Mesothelial cell of epicardium (in vitro differentiated cells): ENCODE measurements at regions not wholly inside any gene's neighbourhood (a gene's known extent, or its start where the extent isn't known, plus 50 kb on each side); places are given as distances from the start of the nearest gene placed in this dataset.

Experiments
- DNase-seq, 2 experiments: peaks; one replicate each; pipeline ENCODE4 v3.0.0; 2021; ENCODE audit warnings: low spot score in 2 of 2; ENCODE audit not compliant: unreplicated experiment in 2 of 2
- H3K27ac Mint-ChIP-seq: 2 replicates; pipeline ENCODE4 v1.8.0; 2021; ENCODE audit warnings: mixed read lengths
- H3K27me3 Mint-ChIP-seq: 2 replicates; pipeline ENCODE4 v1.8.0; 2021; ENCODE audit warnings: low read depth, mixed read lengths
- H3K36me3 Mint-ChIP-seq: 2 replicates; pipeline ENCODE4 v1.8.0; 2021; ENCODE audit warnings: mixed read lengths
- H3K4me1 Mint-ChIP-seq: 2 replicates; pipeline ENCODE4 v1.8.0; 2021; ENCODE audit warnings: mixed read lengths
- H3K4me3 Mint-ChIP-seq: 2 replicates; pipeline ENCODE4 v1.8.0; 2021; ENCODE audit warnings: mild to moderate bottlenecking, moderate library complexity, mixed read lengths
- H3K9me3 Mint-ChIP-seq: 2 replicates; pipeline ENCODE4 v1.8.0; 2021; ENCODE audit warnings: mixed read lengths
- TF ChIP-seq, protein P1 (sequence below): fragments of 200-600 bp; sonication (generic); IDR thresholded peaks from one replicate; pipeline ENCODE4 v1.5.0; 2021; ENCODE audit warnings: antibody characterized with exemption; ENCODE audit not compliant: unreplicated experiment

DNA sequence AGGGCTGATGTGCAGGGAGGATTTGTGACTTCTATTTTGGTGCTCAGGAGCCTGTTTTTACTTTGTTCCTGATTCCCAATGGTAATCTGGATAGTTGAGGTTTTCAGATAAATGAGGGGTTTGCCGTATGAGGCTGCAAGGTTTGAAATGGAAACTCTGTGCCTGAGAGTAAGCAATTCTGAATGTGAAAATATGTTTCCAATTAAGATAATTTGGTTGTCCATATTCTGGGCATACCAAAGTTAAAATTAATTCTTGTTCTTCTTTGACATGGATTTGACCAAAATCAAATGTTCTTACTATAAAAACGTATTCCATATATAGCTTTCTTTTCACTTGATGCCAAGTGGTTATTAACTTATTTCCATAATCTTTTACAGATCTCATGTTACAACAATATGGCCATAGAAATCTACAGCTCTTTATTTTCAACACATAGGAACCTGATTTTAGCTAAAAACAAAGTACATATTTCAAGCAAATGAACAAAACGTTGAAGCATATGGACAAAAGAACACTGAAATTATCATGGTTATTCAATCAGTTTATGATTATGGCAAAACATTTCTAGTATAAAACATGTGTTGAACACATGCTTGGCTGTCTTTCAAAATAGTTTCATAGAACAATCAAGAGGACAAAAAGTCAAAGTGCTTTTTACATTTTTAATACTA, 63.4 kb upstream of the ARHGAP28 start:
- Mint-ChIP-seq H3K9me3 (no peaks in the 10 kb centered on the region), H3K27me3 (no peaks in the 10 kb centered on the region), H3K4me3 (no peak overlapping the region), H3K36me3 (no peaks in the 10 kb centered on the region), H3K27ac (peak overlapping the region; percentile 94), H3K4me1 (peaks cover 47% of the 10 kb centered on the region)
- TF ChIP-seq, protein P1, sequence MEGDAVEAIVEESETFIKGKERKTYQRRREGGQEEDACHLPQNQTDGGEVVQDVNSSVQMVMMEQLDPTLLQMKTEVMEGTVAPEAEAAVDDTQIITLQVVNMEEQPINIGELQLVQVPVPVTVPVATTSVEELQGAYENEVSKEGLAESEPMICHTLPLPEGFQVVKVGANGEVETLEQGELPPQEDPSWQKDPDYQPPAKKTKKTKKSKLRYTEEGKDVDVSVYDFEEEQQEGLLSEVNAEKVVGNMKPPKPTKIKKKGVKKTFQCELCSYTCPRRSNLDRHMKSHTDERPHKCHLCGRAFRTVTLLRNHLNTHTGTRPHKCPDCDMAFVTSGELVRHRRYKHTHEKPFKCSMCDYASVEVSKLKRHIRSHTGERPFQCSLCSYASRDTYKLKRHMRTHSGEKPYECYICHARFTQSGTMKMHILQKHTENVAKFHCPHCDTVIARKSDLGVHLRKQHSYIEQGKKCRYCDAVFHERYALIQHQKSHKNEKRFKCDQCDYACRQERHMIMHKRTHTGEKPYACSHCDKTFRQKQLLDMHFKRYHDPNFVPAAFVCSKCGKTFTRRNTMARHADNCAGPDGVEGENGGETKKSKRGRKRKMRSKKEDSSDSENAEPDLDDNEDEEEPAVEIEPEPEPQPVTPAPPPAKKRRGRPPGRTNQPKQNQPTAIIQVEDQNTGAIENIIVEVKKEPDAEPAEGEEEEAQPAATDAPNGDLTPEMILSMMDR: no peak
- DNase-seq: no peak

DNA sequence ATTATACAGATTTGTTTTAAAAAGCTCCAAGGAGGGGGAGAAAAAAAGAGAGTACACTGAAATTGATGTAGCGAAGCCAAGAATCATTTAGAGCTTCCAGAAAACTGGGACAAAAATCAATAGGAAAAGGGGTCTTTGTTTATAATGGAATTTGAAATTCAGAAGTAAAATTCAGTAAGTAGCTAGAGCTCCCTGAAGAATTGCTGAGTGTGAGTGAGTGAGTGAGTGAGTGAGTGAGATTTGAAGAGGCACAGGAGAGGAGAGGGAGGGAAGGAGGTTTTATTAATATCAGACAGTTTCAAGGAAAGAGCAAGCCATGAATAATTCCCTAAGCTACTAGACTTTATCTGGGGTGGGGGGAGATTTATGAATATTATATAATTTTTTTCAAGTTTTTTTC, 60.7 kb upstream of the ARHGAP28 start:
- Mint-ChIP-seq H3K27ac (peak overlapping the region; percentile 26), H3K4me1 (peaks cover 50% of the 10 kb centered on the region), H3K36me3 (no peaks in the 10 kb centered on the region), H3K9me3 (no peaks in the 10 kb centered on the region), H3K27me3 (no peaks in the 10 kb centered on the region), H3K4me3 (no peak overlapping the region)
- DNase-seq: no peak
- TF ChIP-seq, protein P1: no peak

DNA sequence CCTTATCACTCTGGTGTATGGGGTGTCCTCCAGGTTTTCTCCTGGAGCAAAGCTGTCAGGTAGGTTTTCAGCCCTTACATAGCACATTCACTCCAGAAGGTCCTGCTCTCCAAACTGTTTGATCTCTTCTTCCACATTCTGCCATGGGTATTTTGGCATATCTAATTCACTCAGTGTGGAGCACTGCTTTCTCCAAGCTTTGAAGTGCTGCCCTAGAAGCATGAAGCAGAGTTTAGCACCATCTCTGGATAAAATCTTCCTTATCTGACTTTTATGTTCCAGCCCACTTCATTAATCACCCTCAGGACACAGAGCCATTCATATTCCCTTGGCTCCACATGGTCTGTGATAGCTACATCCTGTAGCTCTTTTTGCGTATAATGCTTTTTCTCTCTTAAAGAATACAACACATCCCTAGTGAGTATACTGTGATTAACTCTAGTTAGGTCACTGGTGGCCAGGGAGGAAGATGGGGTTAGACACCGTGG, 56.7 kb upstream of the ARHGAP28 start:
- Mint-ChIP-seq H3K27me3 (no peaks in the 10 kb centered on the region), H3K36me3 (no peaks in the 10 kb centered on the region), H3K27ac (peak overlapping the region; percentile 66), H3K4me3 (no peak overlapping the region), H3K9me3 (peaks cover 5% of the 10 kb centered on the region), H3K4me1 (peaks cover 41% of the 10 kb centered on the region)
- TF ChIP-seq, protein P1: no peak
- no peak for DNase-seq

DNA sequence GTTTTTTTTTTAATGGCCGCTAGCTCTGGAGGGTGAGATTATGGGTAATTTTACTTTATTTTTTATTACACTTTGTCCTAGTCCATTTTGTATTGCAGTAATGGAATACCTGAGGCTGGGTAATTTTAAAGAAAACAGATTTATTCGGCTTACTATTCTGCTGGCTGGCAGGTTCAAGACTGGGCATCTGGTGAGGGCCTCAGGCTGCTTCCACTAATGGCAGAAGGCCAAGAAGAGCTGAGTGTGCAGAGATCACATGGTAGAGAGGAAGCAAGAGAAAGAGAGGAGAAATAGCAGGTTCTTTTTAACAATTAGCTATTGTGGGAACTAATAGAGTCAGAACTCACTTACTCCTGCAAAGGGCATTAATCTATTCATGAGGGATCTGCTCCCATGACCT, 52.4 kb upstream of the ARHGAP28 start:
- Mint-ChIP-seq H3K27me3 (no peaks in the 10 kb centered on the region), H3K36me3 (no peaks in the 10 kb centered on the region), H3K27ac (peak overlapping the region; percentile 59), H3K9me3 (peaks cover 5% of the 10 kb centered on the region), H3K4me1 (peaks cover 48% of the 10 kb centered on the region), H3K4me3 (no peak overlapping the region)
- TF ChIP-seq, protein P1: no peak
- DNase-seq: no peak

DNA sequence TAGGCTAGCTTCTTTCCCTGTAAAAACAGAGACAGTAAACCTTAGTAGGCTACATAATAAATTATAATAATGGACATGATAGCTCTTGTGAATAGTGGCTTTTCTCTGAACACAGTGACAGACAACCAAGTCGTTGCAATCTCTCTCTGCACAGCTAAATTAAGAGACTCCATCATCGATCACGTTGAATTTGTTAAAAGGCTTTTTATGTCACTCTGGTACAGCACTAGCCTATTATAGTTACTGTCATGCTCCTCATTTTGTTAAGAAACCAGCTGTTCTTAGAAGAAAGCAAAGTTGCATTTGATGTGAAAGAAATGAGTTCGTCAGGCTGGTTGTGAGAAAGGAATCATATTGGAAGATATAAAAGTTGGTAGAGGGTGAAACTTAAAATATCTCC, 50.3 kb upstream of the ARHGAP28 start:
- Mint-ChIP-seq H3K27me3 (no peaks in the 10 kb centered on the region), H3K36me3 (no peaks in the 10 kb centered on the region), H3K4me3 (no peak overlapping the region), H3K27ac (peak overlapping the region; percentile 2), H3K4me1 (peaks cover 41% of the 10 kb centered on the region), H3K9me3 (peaks cover 5% of the 10 kb centered on the region)
- DNase-seq: no peak
- TF ChIP-seq, protein P1: no peak
